ENCODE measurements at regions not wholly inside any gene's neighbourhood (a gene's known extent, or its start where the extent isn't known, plus 50 kb on each side); places are given as distances from the start of the nearest gene placed in this dataset.

DNA sequence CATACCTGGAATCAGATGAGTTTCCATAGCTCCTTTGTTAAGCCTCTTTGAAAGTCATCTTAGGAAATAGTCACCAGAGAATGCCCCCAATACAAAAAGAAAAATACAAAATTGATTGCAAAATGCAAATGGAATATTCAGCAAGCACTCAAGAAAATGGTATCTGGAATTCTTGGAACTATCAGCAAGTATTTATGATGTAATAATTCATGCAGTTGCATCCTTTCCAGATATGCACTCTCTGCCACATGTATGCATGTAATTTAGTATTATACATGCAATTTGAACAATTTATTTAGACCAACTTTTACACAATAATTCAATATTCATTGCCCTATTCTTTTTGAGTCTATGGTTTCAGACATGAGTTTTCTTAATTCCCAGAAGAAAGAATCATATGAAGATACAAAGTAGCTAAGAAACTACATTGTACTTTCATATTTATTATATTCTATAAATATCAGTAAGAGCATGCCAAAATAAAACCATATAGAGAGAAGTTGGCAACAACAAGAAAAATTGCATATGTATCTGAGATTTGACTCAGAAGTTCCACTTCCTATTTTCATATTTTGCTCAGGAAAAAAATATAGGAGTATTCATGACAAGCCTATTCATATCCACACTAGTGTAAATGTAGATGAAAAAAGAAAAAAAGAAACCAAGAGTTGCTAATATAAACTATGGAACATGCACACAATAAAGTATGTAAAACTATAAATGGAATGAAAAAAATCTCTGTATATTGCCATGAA lies 338.5 kb downstream of the SEMA3D start:
- Histone ChIP-seq H3K27ac (ENCODE audit: control insufficient read depth, insufficient read depth) (no peak overlapping the region), H3K27me3 (replicated peaks in 1 of 2; ENCODE audit: control insufficient read depth in 2 of 2, insufficient read depth in 2 of 2, low read length in 1 of 2) (no peaks in the 10 kb centered on the region), H3K4me1 (ENCODE audit: control insufficient read depth, insufficient read depth, low read length) (no peaks in the 10 kb centered on the region), H2AFZ (ENCODE audit: control insufficient read depth, low read depth, low read length) (no peak overlapping the region), H3K9ac (ENCODE audit: control insufficient read depth, insufficient read depth, low read length) (no peak overlapping the region), H3K4me2 (ENCODE audit: control insufficient read depth, insufficient read depth) (no peak overlapping the region), H4K20me1 (ENCODE audit: control insufficient read depth, insufficient read depth) (no peaks in the 10 kb centered on the region), H3K9me3 (replicated peaks; ENCODE audit: control insufficient read depth, insufficient read depth, low read length) (no peaks in the 10 kb centered on the region), H3K79me2 (ENCODE audit: control insufficient read depth, insufficient read depth, low read length) (no peaks in the 10 kb centered on the region), H3K4me3 (no peak overlapping the region), H3K36me3 (ENCODE audit: control insufficient read depth in 2 of 2, insufficient read depth in 2 of 2, low read length in 1 of 2) (no peaks in the 10 kb centered on the region)
- in situ Hi-C loops (cut with MboI) (no loop called here), intact Hi-C loops (cut with micrococcal nuclease; ENCODE audit: unreplicated experiment) (no loop called here)
- ATAC-seq (no peak; the same call in 2 of the 3 replicates), DNase-seq (ENCODE audit: low read depth, low spot score) (no peak), FAIRE-seq (no peak)
- POLR2A ChIA-PET = no interaction called here
- TF ChIP-seq, protein P1, sequence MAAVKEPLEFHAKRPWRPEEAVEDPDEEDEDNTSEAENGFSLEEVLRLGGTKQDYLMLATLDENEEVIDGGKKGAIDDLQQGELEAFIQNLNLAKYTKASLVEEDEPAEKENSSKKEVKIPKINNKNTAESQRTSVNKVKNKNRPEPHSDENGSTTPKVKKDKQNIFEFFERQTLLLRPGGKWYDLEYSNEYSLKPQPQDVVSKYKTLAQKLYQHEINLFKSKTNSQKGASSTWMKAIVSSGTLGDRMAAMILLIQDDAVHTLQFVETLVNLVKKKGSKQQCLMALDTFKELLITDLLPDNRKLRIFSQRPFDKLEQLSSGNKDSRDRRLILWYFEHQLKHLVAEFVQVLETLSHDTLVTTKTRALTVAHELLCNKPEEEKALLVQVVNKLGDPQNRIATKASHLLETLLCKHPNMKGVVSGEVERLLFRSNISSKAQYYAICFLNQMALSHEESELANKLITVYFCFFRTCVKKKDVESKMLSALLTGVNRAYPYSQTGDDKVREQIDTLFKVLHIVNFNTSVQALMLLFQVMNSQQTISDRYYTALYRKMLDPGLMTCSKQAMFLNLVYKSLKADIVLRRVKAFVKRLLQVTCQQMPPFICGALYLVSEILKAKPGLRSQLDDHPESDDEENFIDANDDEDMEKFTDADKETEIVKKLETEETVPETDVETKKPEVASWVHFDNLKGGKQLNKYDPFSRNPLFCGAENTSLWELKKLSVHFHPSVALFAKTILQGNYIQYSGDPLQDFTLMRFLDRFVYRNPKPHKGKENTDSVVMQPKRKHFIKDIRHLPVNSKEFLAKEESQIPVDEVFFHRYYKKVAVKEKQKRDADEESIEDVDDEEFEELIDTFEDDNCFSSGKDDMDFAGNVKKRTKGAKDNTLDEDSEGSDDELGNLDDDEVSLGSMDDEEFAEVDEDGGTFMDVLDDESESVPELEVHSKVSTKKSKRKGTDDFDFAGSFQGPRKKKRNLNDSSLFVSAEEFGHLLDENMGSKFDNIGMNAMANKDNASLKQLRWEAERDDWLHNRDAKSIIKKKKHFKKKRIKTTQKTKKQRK (IDR thresholded peaks at IDR 0.05; ENCODE audit: low read depth, low read length) = no peak
- TF ChIP-seq, protein P2, sequence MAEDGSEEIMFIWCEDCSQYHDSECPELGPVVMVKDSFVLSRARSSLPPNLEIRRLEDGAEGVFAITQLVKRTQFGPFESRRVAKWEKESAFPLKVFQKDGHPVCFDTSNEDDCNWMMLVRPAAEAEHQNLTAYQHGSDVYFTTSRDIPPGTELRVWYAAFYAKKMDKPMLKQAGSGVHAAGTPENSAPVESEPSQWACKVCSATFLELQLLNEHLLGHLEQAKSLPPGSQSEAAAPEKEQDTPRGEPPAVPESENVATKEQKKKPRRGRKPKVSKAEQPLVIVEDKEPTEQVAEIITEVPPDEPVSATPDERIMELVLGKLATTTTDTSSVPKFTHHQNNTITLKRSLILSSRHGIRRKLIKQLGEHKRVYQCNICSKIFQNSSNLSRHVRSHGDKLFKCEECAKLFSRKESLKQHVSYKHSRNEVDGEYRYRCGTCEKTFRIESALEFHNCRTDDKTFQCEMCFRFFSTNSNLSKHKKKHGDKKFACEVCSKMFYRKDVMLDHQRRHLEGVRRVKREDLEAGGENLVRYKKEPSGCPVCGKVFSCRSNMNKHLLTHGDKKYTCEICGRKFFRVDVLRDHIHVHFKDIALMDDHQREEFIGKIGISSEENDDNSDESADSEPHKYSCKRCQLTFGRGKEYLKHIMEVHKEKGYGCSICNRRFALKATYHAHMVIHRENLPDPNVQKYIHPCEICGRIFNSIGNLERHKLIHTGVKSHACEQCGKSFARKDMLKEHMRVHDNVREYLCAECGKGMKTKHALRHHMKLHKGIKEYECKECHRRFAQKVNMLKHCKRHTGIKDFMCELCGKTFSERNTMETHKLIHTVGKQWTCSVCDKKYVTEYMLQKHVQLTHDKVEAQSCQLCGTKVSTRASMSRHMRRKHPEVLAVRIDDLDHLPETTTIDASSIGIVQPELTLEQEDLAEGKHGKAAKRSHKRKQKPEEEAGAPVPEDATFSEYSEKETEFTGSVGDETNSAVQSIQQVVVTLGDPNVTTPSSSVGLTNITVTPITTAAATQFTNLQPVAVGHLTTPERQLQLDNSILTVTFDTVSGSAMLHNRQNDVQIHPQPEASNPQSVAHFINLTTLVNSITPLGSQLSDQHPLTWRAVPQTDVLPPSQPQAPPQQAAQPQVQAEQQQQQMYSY (CRISPR knock-in tag; IDR thresholded peaks at IDR 0.05) = no peak
- peak; percentile 59; the same call in 1 of the 2 replicates for TF ChIP-seq NFIC (IDR thresholded peaks at IDR 0.05; ENCODE audit: low read depth, low read length)
- TF ChIP-seq JUNB (IDR thresholded peaks at IDR 0.05) = peak; percentile 71
- TF ChIP-seq BRCA1 (IDR thresholded peaks at IDR 0.05; ENCODE audit: low read depth, low read length) = no peak
- TF ChIP-seq FOXM1 (IDR thresholded peaks at IDR 0.05; ENCODE audit: low read depth, low read length) = no peak
- TF ChIP-seq, protein P3, sequence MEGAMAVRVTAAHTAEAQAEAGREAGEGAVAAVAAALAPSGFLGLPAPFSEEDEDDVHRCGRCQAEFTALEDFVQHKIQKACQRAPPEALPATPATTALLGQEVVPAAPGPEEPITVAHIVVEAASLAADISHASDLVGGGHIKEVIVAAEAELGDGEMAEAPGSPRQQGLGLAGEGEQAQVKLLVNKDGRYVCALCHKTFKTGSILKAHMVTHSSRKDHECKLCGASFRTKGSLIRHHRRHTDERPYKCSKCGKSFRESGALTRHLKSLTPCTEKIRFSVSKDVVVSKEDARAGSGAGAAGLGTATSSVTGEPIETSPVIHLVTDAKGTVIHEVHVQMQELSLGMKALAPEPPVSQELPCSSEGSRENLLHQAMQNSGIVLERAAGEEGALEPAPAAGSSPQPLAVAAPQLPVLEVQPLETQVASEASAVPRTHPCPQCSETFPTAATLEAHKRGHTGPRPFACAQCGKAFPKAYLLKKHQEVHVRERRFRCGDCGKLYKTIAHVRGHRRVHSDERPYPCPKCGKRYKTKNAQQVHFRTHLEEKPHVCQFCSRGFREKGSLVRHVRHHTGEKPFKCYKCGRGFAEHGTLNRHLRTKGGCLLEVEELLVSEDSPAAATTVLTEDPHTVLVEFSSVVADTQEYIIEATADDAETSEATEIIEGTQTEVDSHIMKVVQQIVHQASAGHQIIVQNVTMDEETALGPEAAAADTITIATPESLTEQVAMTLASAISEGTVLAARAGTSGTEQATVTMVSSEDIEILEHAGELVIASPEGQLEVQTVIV (IDR thresholded peaks at IDR 0.05; ENCODE audit: borderline replicate concordance, partially characterized antibody) = no peak
- TF ChIP-seq SREBF2 (IDR thresholded peaks at IDR 0.05; ENCODE audit: low read length) = no peak
- TF ChIP-seq USF1 (IDR thresholded peaks at IDR 0.05; ENCODE audit: borderline replicate concordance, extremely low read length, insufficient read depth, low read depth, low read length) = no peak
- TF ChIP-seq NKRF (conservative IDR thresholded peaks at IDR 0.05) = no peak
- CTCF ChIA-PET = no interaction called here
- BruUV-seq (replicated peaks) = no TSS peak
- SMC1A ChIA-PET (ENCODE audit: uncharacterized antibody, unreplicated experiment) = interaction anchor here (0.7 kb wide), 1 partner anchor 18 kb away, joined by 3 read pairs; no protein-coding TSS in a partner anchor
- RAD21 ChIA-PET (ENCODE audit: unreplicated experiment) = no interaction called here

All from GM12878 (cell line).